Esophagus muscularis mucosa (tissue), 3 donors: ENCODE measurements at regions not wholly inside any gene's neighbourhood (a gene's known extent, or its start where the extent isn't known, plus 50 kb on each side); places are given as distances from the start of the nearest gene placed in this dataset.

ENCODE experiments used
- POLR2A ChIP-seq: fragments of 450-650 bp; IDR thresholded peaks from one replicate; pipeline ENCODE4 v1.6.1; 2017; ENCODE audit warnings: antibody characterized with exemption, moderate library complexity, mild to moderate bottlenecking, low read depth
- POLR2AphosphoS5 ChIP-seq, 2 donors: sonication (generic); formaldehyde crosslinking; IDR thresholded peaks; one replicate each; pipeline ENCODE4 v1.6.1; 2017; ENCODE audit warnings: antibody characterized with exemption in 2 of 2
- TF ChIP-seq, protein P1 (sequence below), 3 experiments: fragments of 200-600 bp in 2 of 3; fragments of 450-650 bp in 1 of 3; sonication (generic) in 2 of 3; IDR thresholded peaks; one replicate each; pipeline ENCODE4 v1.5.1; 2017 to 2019; ENCODE audit warnings: antibody characterized with exemption in 3 of 3, mild to moderate bottlenecking in 2 of 3, moderate library complexity in 1 of 3

DNA sequence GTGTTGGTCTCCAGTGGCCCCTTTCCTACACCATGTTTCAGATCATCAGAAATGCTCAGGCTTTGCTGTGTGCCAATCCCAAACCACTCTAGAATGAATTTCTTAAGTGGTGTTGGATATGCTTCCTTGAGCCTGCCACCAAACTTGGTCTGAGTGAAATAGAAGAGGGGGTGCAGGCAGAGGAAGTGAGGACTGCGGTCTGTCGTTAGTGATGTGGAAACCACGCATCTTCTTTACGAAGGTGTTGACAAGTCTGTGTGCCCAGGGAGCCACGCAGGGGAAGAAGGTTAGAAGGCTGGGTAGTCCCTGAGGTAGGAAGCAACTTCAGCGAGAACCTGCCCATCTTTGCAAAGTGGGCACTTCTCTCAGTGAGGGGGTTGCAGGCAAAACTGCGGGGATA, 187.4 kb upstream of the NAV2 start:
- TF ChIP-seq, protein P1, sequence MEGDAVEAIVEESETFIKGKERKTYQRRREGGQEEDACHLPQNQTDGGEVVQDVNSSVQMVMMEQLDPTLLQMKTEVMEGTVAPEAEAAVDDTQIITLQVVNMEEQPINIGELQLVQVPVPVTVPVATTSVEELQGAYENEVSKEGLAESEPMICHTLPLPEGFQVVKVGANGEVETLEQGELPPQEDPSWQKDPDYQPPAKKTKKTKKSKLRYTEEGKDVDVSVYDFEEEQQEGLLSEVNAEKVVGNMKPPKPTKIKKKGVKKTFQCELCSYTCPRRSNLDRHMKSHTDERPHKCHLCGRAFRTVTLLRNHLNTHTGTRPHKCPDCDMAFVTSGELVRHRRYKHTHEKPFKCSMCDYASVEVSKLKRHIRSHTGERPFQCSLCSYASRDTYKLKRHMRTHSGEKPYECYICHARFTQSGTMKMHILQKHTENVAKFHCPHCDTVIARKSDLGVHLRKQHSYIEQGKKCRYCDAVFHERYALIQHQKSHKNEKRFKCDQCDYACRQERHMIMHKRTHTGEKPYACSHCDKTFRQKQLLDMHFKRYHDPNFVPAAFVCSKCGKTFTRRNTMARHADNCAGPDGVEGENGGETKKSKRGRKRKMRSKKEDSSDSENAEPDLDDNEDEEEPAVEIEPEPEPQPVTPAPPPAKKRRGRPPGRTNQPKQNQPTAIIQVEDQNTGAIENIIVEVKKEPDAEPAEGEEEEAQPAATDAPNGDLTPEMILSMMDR (IDR thresholded peaks at IDR 0.05) = no peak
- TF ChIP-seq POLR2AphosphoS5 (IDR thresholded peaks at IDR 0.05) (no peak), POLR2A (no peak)
